Neural progenitor cell (in vitro differentiated cells): ENCODE measurements at regions not wholly inside any gene's neighbourhood (a gene's known extent, or its start where the extent isn't known, plus 50 kb on each side); places are given as distances from the start of the nearest gene placed in this dataset.

Experiments
- DNase-seq: peaks from one replicate; pipeline ENCODE4 v3.0.0-alpha.2; 2016; ENCODE audit warnings: low spot score
- H2AFZ ChIP-seq: fragments of 200-600 bp; sonication (generic); replicated peaks from 2 replicates; pipeline ENCODE4 v1.6.1; 2016; ENCODE audit warnings: antibody characterized with exemption
- H3F3A ChIP-seq: fragments of 200-600 bp; sonication (generic); 2 replicates; pipeline ENCODE4 v1.6.1; 2016; ENCODE audit warnings: antibody characterized with exemption, low read depth
- H3K27ac ChIP-seq: fragments of 200-600 bp; sonication (generic); 2 replicates; pipeline ENCODE4 v1.5.1; 2016; ENCODE audit warnings: mild to moderate bottlenecking
- H3K27me3 ChIP-seq: fragments of 200-600 bp; sonication (generic); 2 replicates; pipeline ENCODE4 v1.6.1; 2016; ENCODE audit warnings: mild to moderate bottlenecking, moderate library complexity
- H3K36me3 ChIP-seq: fragments of 200-600 bp; sonication (generic); 2 replicates; pipeline ENCODE4 v1.5.1; 2016
- H3K4me1 ChIP-seq: fragments of 200-600 bp; sonication (generic); 2 replicates; pipeline ENCODE4 v1.6.1; 2016; ENCODE audit warnings: mixed run types
- H3K4me2 ChIP-seq: fragments of 200-600 bp; sonication (generic); 2 replicates; pipeline ENCODE4 v1.6.1; 2016
- H3K4me3 ChIP-seq: fragments of 200-600 bp; sonication (generic); 2 replicates; pipeline ENCODE4 v1.5.1; 2016
- H3K79me2 ChIP-seq: fragments of 200-600 bp; sonication (generic); 2 replicates; pipeline ENCODE4 v1.6.1; 2016; ENCODE audit warnings: low read depth
- H3K9ac ChIP-seq: fragments of 200-600 bp; sonication (generic); 2 replicates; pipeline ENCODE4 v1.6.1; 2016
- H3K9me3 ChIP-seq: fragments of 200-600 bp; sonication (generic); 2 replicates; pipeline ENCODE4 v1.5.1; 2016; ENCODE audit warnings: low read depth
- H4K20me1 ChIP-seq: fragments of 200-600 bp; sonication (generic); 2 replicates; pipeline ENCODE4 v1.6.1; 2016; ENCODE audit warnings: low read depth
- H3K27ac Mint-ChIP-seq: 3 replicates; pipeline ENCODE4 v1.8.0; 2021; ENCODE audit warnings: mixed read lengths
- H3K27me3 Mint-ChIP-seq: 2 replicates; pipeline ENCODE4 v1.8.0; 2022; ENCODE audit warnings: low read depth, mild to moderate bottlenecking, inconsistent platforms, moderate library complexity, mixed read lengths; ENCODE audit not compliant: insufficient read depth
- H3K36me3 Mint-ChIP-seq: 3 replicates; pipeline ENCODE4 v1.8.0; 2021; ENCODE audit warnings: mixed read lengths
- H3K4me1 Mint-ChIP-seq: 3 replicates; pipeline ENCODE4 v1.8.0; 2021; ENCODE audit warnings: mixed read lengths
- H3K4me3 Mint-ChIP-seq: 3 replicates; pipeline ENCODE4 v1.8.0; 2021; ENCODE audit warnings: mild to moderate bottlenecking, moderate library complexity, mixed read lengths
- H3K9me3 Mint-ChIP-seq: 3 replicates; pipeline ENCODE4 v1.8.0; 2020; ENCODE audit warnings: mixed read lengths
- EZH2 ChIP-seq: fragments of 200-600 bp; sonication (generic); IDR thresholded peaks from 2 replicates; pipeline ENCODE4 v1.6.1; 2017; ENCODE audit warnings: antibody characterized with exemption, mild to moderate bottlenecking, moderate library complexity
- EZH2phosphoT487 ChIP-seq: fragments of 200-600 bp; sonication (generic); IDR thresholded peaks from 2 replicates; pipeline ENCODE4 v1.6.1; 2017; ENCODE audit warnings: antibody characterized with exemption
- TF ChIP-seq, protein P1 (sequence below): fragments of 200-600 bp; sonication (generic); IDR thresholded peaks from 2 replicates; pipeline ENCODE4 v1.5.1; 2017; ENCODE audit warnings: antibody characterized with exemption, mild to moderate bottlenecking

DNA sequence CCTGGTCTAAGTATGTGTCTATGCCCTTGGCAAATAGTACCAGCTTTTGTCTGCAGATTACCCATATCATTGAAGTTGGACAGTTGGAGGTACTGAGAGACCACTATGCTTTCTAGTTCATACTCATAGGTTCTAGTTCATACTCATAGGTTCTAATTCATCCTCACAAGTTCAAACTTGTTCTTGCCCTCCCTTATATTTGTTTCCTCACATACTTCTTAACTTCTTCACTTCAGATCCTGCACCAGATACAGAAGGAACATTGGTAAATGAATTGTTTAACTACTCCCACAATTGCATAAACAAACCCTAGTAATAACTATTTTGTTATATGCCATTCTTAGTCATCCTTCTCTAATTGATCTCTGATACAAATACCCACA is 172.2 kb downstream of the SLITRK1 start:
- no peaks in the 10 kb centered on the region for H3K9me3 Mint-ChIP-seq

DNA sequence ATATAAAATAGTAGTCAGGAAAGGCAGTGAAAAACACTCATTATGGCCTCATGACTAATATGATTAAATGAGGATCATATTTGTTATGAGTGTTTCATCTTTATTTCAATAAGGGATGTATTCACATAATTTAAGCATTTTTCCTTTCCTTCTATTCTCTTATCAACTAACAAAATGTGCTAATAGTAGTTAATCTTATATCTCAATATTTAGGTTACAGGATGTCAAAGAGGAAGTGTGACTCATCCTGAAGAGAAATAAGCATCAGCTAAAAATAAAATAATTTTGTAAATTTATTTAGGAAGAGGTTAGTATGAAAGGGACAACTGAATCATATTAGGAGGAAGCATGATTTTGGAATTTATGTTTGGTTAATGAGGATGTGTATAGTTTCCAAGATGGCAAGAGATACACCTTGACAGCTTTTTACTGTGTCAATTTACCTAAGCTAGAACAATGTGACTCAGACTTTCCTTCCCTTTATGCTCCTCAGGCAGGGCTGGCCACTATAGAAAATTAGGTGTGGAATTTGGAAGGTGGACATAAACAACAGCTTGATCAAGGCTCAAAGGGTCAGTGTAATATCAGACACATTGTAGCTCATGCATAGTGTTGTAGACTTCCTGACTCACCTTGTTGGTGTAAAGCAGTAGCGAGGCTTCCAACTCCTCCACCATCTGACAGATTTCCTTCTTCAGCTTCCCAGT is 172.7 kb downstream of the SLITRK1 start:
- no peaks in the 10 kb centered on the region for H3K27me3 Mint-ChIP-seq
- H3K4me1 Mint-ChIP-seq = no peaks in the 10 kb centered on the region
- Histone ChIP-seq H3F3A (no peaks in the 10 kb centered on the region), H3K4me1 (no peaks in the 10 kb centered on the region), H3K79me2 (no peaks in the 10 kb centered on the region), H3K4me2 (no peak overlapping the region), H3K9ac (no peak overlapping the region), H3K9me3 (no peaks in the 10 kb centered on the region), H3K4me3 (no peak overlapping the region), H3K36me3 (no peaks in the 10 kb centered on the region), H4K20me1 (no peaks in the 10 kb centered on the region), H2AFZ (no peak overlapping the region), H3K27me3 (no peaks in the 10 kb centered on the region), H3K27ac (no peak overlapping the region)
- H3K27ac Mint-ChIP-seq = no peak overlapping the region
- no peaks in the 10 kb centered on the region for H3K9me3 Mint-ChIP-seq
- TF ChIP-seq EZH2 (no peak), EZH2phosphoT487 (no peak)
- TF ChIP-seq, protein P1, sequence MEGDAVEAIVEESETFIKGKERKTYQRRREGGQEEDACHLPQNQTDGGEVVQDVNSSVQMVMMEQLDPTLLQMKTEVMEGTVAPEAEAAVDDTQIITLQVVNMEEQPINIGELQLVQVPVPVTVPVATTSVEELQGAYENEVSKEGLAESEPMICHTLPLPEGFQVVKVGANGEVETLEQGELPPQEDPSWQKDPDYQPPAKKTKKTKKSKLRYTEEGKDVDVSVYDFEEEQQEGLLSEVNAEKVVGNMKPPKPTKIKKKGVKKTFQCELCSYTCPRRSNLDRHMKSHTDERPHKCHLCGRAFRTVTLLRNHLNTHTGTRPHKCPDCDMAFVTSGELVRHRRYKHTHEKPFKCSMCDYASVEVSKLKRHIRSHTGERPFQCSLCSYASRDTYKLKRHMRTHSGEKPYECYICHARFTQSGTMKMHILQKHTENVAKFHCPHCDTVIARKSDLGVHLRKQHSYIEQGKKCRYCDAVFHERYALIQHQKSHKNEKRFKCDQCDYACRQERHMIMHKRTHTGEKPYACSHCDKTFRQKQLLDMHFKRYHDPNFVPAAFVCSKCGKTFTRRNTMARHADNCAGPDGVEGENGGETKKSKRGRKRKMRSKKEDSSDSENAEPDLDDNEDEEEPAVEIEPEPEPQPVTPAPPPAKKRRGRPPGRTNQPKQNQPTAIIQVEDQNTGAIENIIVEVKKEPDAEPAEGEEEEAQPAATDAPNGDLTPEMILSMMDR = no peak
- no peak for DNase-seq
- H3K4me3 Mint-ChIP-seq = no peak overlapping the region
- H3K36me3 Mint-ChIP-seq = no peaks in the 10 kb centered on the region

More for the DNA sequence above, 172.2 kb downstream of the SLITRK1 start:
- H3K4me3 Mint-ChIP-seq = no peak overlapping the region
- no peaks in the 10 kb centered on the region for H3K4me1 ChIP-seq
- H3K27me3 ChIP-seq = no peaks in the 10 kb centered on the region
- no peaks in the 10 kb centered on the region for H3K4me1 Mint-ChIP-seq
- DNase-seq = no peak
- no peak overlapping the region for H2AFZ ChIP-seq
- no peak overlapping the region for H3K27ac Mint-ChIP-seq
- H4K20me1 ChIP-seq = no peaks in the 10 kb centered on the region
- no peak overlapping the region for H3K9ac ChIP-seq
- H3K4me3 ChIP-seq = no peak overlapping the region
- H3K36me3 ChIP-seq = no peaks in the 10 kb centered on the region
- no peaks in the 10 kb centered on the region for H3K9me3 ChIP-seq
- H3K4me2 ChIP-seq = no peak overlapping the region
- TF ChIP-seq, protein P1 = no peak
- TF ChIP-seq EZH2 (no peak), EZH2phosphoT487 (no peak)
- H3K27me3 Mint-ChIP-seq = no peaks in the 10 kb centered on the region
- no peaks in the 10 kb centered on the region for H3K79me2 ChIP-seq
- no peak overlapping the region for H3K27ac ChIP-seq
- no peaks in the 10 kb centered on the region for H3F3A ChIP-seq
- no peaks in the 10 kb centered on the region for H3K36me3 Mint-ChIP-seq

DNA sequence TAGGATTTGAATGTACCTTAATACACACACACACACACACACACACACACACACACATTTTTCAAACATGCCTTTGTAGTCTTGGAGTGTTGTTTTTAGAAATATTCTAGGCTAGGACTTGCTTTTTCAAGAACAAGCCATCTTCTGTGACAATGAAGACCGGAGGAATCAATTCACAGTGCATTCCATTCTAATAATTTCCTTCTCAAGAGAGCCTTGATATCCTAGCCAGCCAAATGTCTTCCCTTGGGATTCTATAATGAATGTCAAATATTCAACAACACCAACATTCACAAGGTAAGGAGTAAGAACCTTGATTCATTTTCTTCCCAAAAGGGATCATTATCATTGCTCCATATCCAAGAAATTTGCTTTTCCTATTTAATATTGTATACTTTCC is 180.3 kb downstream of the SLITRK1 start:
- Histone ChIP-seq H3K9me3 (no peaks in the 10 kb centered on the region), H3K4me1 (no peaks in the 10 kb centered on the region), H3K27ac (no peak overlapping the region), H3K79me2 (no peaks in the 10 kb centered on the region), H4K20me1 (no peaks in the 10 kb centered on the region), H3K4me2 (no peak overlapping the region), H3K36me3 (no peaks in the 10 kb centered on the region), H3K4me3 (no peak overlapping the region), H3K9ac (no peak overlapping the region), H3F3A (no peaks in the 10 kb centered on the region), H3K27me3 (no peaks in the 10 kb centered on the region), H2AFZ (no peak overlapping the region)
- Mint-ChIP-seq H3K27me3 (no peaks in the 10 kb centered on the region), H3K9me3 (no peaks in the 10 kb centered on the region), H3K27ac (no peak overlapping the region), H3K36me3 (no peaks in the 10 kb centered on the region), H3K4me1 (no peaks in the 10 kb centered on the region), H3K4me3 (no peak overlapping the region)
- TF ChIP-seq, protein P1 = no peak
- TF ChIP-seq EZH2phosphoT487 (no peak), EZH2 (no peak)
- no peak for DNase-seq
